ENCODE measurements at regions not wholly inside any gene's neighbourhood (a gene's known extent, or its start where the extent isn't known, plus 50 kb on each side); places are given as distances from the start of the nearest gene placed in this dataset.

DNA sequence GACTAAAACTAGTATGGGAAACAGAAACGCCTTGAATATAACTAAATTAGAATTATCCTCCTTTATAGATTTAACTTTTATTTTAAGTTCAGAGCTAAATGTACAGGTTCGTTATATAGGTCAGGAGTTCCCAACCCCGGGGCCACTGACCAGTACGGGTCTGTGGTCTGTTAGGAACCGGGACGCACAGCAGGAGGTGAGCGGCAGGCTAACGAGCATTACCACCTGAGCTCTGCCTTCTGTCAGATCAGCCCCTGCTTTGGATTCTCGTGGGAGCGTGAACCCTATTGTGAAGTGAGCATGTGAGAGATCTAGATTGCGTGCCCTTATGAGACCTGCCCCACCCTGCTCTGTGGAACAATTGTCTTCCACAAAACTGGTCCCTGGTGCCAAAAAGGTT lies 51.0 kb downstream of the FAT4 start:
- DNase-seq (ENCODE audit: extremely low read depth, low read depth), result no peak

DNA sequence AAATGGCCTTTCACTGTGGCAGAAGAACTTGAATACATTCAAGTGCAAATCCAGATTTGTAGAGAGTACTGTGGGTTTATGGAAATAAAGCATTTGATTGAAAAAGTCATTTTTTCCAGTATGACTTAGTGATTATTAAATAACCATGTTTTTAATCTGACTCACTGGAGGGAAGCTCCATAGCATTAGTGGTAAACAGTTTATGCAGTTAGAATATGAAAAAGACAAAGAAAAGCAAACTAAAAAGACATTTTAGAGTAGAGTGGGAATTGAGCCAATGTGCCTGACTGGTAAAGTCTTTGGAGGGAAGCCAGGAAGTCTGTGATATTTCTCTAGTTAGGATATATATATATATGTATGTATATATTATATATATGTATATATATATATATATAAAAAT lies 53.4 kb downstream of the FAT4 start:
- no peak for DNase-seq (ENCODE audit: extremely low read depth, low read depth)

DNA sequence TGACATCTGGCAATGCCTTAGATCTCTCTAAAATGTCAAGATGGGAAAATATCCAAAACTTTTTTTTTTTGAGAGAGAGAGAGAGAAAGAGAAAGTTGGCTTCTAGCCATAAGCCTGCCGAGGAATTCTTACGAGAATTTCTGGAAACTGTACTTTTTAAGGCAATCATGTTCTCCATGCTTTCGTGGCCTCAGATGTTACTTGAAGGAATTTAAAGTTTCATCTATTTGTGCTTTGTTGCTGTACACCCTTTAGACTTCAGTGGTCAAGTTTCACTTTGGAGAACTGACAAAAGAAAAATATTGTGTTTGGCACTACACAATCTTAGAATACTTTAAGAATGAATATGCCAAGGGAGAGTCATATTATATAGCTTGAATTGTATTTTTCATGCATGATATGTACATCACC lies 53.9 kb downstream of the FAT4 start:
- DNase-seq (ENCODE audit: extremely low read depth, low read depth), result no peak

DNA sequence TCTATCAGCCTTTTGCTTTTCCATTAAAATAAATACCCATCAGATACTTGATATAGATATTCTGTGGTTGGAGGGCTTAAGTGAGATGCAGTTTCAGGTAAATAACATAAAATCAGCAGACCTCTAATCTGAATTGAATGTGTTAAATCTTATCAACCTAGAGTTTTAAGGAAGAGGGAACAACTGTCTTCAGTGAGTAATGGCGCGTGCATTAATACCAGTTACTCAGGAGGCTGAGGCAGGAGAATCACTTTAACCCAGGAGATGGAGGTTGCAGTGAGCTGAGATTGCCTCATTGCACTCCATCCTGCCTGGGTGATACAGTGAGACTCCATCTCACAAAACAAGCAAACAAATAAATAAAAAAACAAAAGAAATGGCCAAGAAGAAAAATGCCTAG lies 54.3 kb downstream of the FAT4 start:
- DNase-seq (ENCODE audit: extremely low read depth, low read depth), result no peak

DNA sequence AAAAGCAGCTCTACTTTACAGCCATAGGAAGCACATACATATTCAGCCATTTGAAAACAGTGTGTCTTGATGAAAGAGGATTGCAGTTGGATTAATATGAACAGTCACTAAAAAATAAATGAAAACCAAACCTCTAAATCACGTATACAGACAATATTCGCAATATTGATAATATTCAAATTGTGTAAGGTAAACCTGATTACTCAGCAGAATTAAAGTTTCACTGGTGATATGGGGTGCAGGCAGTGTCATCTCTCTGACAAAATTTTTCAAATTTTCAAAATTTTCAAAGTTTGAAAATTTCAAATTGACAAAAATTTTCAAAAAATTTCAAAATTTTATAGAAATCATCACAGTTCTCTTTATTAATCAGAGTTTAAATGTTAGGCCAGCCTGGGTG lies 55.7 kb downstream of the FAT4 start:
- DNase-seq (ENCODE audit: extremely low read depth, low read depth), result no peak

DNA sequence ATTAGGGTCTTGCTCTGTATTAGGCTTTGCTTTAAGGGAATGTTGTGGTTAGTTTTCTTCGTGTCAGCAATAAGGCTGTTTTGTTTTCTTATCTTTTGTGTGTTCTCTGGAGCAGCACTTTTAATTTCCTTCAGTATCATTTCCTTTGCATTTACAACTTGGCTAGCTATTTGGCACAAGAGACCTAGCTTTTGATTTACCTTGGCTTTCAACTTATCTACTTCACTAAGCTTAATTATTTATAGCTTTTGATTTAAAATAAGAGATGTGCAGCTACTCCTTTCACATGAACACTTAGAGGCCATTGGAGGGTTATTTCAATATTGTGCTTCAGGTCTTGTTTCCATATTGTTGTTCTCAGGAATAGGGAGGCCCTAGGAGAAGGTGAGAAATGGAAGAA lies 68.2 kb downstream of the FAT4 start:
- no peak for DNase-seq (ENCODE audit: extremely low read depth, low read depth)

DNA sequence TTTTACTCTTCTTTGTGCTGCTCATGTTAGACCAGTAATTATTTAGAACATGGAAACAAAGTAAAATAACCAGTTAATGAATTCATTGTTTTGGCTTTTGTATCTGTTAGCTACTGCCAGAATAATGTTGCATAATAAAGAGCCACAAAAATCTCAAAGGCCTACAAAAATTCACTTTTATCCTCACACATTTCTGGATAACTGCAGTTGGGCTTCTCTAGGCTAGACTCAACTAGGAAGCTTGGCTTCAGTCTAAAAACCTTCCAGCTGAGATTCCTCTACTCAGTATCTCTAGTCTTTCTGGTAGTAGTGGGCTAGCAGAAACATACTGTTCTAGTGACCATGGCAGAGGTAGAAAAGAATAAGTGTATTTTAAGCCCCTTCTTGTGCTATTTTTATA lies 73.0 kb downstream of the FAT4 start:
- no peak for DNase-seq (ENCODE audit: extremely low read depth, low read depth)

DNA sequence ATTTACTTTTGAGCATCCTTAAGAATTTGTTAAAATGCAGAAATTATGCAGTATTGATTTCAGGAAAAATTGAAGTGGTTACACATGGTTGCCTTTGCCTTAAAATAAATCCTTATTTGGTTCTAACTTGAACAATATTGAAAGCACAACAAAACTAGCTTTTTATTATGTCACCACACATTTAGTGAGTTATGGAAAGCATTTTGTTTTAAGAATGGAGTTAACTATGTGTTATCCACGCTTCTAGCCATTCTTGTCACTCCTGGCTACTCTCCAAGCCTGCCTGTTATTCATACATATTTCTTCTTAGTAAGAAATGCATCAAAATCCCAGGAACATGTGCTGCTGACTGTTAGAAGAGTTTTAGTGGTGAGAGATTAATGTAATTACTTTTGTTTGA lies 73.9 kb downstream of the FAT4 start:
- DNase-seq (ENCODE audit: extremely low read depth, low read depth), result no peak

DNA sequence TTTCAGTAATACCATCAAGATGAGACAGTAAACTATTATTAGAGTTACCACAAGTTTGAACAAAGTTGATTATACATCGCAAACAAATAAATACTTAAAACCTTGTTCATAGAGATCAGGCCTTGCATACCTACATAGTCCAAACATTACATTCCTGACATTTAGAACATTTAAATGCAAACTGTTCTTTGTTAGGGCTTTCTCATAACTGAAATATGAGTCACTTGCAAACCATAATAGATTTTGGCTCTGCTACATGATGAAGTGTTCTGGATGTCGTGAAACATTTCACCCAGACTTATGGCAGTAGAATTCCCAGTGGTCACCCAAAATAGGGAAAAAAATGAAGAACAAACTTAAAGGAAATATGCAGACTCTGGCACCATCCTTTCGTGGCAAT lies 75.0 kb downstream of the FAT4 start:
- no peak for DNase-seq (ENCODE audit: extremely low read depth, low read depth)

DNA sequence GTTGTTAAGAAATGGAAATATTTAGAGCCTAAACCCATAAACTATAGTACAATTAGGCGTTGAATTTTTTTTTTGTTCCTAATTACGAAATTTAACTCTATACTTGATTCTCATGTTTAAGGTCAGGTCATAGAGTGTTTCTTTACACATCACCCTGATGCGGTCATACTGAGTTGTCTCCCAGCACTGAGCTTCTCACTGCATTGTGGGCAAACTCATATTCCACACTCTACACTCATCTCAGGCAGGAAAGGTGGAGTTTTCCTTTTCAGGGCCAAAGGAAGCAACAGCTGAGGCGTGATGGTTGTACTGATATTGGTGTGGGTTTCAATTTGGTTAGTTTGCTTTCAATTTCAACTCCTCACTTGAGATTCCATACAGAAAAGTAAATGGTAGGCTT lies 75.4 kb downstream of the FAT4 start:
- DNase-seq (ENCODE audit: extremely low read depth, low read depth), result no peak

DNA sequence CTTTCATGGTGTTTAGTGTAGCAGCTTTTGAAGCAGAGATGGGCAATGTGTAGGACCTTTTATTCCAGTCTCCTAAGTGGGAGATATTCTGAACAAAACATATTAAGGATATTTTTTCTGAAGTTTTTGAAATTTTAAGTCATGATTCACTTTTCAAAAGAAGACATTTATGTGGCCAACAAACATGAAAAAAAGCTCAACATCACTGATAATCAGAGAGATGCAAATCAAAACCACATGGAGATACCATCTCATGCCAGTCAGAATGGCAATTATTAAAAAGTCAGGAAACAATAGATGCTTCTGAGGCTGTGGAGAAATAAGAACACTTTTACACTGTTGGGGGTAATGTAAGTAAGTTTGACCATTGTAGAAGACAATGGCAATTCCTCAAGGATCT lies 76.0 kb downstream of the FAT4 start:
- no peak for DNase-seq (ENCODE audit: extremely low read depth, low read depth)

DNA sequence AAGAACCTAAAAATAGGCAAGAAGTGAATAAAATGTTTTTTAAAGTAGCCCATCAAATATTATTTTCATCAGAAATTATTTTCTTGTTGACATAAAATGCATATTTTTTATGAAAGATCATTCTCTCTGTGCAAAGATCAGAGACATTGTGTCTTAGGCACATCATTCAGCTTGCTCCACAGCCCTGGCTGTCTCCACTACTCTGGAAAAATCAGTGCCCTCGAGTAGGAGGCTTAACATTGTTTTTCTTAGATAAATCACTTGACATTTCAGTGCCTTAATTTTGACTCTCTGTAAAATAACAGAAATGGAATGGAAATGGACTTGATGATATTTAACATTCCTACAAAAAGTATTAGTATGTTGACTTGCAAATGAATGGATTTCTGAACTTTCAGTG lies 77.9 kb downstream of the FAT4 start:
- DNase-seq (ENCODE audit: extremely low read depth, low read depth), result no peak

DNA sequence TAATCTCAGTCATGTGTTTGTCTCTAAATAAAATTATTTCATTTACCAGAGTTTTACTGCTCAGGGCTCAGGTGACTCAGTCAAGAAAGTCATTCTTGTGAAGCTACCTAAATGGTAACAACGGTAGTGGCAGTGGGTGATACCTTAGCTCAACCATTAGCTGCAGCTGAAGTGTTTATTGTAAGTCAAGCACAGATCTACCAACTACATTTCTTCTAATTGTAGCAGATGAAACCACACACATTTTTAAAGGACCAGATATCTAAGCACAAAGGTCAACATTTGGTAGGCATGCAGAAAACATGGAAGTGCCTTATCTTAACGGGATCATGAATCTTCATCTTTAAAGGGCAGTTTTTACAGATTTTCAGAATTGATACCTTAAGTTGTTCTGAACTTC lies 79.1 kb downstream of the FAT4 start:
- DNase-seq (ENCODE audit: extremely low read depth, low read depth), result no peak

DNA sequence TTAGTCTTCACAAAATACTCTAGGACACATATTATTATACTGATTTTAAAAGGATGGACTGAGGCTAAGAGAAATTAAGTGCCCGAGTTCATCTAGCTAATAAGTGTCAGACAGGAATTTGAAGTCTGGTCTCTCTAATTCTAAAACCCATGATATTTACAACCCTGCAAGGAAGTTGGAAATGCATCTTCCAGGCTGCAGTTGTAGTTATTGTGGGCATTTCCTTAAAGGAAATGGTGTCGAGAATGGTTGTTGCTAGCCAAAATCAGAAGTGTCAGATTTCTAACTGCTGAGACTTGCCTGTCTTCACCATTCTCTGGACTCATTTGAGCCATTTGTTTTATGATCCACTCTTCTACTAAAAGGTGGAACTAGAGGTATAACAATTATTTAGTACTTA lies 82.5 kb downstream of the FAT4 start:
- DNase-seq (ENCODE audit: extremely low read depth, low read depth), result no peak

DNA sequence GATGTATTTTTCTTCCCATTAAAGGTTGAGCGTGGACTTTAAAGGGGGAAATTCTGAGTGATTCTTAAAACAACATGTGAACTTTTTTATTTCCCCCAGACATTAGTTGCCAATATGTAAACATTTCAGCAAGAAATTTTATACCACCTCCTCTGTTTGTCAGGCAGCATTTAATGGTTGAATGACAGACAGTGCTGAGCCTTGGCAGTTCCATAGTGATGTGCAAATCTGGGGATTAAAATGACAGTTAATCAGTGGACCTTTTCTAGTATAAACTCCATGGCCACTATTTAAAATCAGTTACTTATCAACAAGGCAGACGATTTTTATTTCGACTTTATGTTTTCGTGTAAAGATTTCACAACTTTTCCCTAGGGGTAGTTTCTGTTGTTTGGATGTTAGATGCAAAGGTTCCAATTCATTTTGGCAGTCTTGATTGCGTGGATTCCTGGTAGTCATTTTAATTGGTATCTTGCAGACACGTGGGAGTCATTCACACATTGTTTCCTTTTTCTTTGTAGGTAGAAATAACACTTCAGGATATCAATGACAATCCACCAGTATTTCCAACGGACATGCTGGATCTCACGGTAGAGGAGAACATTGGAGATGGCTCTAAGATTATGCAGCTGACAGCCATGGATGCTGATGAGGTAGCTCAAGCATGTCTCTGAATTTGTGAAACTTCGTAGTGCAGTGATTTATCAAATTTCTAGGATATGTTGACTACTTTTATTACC lies 83.7 kb downstream of the FAT4 start:
- no peak for DNase-seq (ENCODE audit: extremely low read depth, low read depth)

DNA sequence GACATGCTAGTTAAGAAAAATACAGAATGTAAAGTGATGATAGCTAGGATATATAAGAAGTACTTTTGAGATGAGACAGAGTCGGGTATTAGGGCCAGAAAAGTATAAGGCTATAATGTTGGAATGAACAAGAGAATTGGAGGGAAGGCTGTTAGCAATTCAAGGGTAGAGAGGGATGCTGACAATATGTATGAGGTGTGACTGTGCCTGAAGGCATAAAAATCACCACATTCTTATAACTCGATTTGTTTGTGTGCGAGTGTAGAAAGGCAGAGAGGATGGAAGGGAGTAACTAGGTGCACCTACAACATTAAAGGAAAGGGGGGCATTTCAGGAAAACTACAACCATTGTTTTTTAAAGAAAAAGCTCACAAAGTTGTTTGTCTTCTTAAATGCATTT lies 86.0 kb downstream of the FAT4 start:
- DNase-seq (ENCODE audit: extremely low read depth, low read depth), result no peak

DNA sequence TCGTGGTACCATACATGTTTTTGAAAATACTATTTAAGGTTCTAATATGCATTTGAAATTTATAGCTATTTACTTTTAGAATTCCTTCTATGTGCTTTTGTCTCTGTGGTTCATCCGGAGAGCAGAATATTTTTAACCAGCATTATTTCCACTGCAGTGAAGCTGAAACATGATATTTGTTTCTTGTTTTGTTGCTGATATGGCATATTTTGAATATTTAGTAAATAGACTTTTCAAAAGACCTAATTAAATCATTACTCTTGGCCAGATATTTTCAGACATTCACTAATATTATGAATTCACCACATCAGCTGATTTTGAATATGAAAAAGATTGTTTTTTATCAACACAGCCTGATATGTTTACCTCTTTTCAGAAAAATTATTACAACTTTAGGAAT lies 87.0 kb downstream of the FAT4 start:
- no peak for DNase-seq (ENCODE audit: extremely low read depth, low read depth)

DNA sequence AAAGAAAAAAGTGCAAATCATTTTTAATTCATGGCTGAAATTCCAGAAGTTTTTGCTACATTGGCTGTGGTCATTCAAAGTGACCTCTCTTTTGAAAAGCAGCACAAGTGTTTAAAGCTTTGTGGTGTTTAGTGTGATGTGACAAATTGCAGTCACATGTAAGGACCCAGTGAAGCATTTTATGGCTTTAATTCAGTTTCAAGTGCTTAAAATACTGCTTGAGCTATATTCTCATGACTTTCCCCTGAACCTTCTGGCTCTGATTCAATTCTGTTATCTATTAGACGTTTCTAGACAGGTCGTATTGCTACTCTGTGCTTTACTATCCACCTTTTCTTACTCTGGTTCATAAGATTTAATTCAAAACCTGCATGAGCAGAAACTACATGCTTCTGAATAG lies 105.8 kb downstream of the FAT4 start:
- DNase-seq (ENCODE audit: extremely low read depth, low read depth), result no peak

DNA sequence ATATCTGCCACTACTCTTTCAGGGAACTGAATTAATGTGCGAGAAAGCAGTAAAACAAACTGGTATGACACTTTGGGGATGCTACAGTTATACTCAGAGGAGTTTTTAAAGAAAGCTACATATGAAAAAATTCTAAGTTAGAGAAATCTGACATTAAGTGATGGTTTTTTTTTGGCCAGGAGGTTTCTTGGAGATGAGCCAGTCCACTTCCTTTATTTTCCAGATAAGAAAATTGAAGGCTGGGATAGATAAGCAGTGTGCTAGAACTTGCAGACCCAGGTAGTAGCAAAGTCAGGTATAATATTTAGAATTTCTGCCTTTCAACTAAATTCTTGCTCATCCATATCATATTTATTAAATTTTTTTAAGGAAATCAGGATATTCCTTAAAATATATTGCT lies 106.8 kb downstream of the FAT4 start:
- no peak for DNase-seq (ENCODE audit: extremely low read depth, low read depth)

DNA sequence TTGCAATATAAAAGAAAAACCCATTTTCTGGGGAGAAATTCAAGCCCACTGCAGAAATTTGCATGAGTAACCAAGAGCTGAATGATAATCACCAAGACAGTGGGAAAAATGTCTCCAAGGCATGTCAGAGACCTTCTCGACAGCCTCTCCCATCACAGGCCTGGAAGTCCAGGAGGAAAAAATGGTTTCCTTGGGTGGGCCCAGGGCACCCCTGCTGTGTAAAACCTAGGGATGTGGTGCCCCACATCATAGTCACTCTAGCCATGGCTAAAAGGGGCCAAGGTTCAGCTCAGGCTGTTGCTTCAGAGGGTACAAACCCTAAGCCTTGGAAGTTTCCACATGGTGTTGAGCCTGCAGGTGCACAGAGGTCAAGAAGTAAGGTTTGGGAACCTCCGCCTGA lies 108.4 kb downstream of the FAT4 start:
- no peak for DNase-seq (ENCODE audit: extremely low read depth, low read depth)

DNA sequence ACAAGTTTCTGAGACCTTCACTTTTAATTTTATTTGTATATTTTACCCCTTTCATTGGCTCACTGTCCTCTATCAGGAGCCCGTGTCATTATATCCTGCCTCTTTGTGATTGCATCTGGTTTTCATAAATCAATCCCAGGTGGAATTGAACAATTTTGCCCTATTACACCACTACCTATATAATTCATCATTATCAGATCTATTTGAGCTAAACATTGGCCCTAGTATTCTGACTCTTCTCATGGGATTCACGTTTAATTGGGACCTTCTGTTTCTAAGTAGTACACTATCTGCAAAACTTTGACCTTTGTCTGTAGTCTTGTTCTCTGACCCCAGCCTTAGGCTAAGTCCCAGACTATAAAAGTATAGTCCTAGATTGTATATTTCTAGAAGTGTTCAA lies 114.1 kb downstream of the FAT4 start:
- no peak for DNase-seq (ENCODE audit: extremely low read depth, low read depth)

DNA sequence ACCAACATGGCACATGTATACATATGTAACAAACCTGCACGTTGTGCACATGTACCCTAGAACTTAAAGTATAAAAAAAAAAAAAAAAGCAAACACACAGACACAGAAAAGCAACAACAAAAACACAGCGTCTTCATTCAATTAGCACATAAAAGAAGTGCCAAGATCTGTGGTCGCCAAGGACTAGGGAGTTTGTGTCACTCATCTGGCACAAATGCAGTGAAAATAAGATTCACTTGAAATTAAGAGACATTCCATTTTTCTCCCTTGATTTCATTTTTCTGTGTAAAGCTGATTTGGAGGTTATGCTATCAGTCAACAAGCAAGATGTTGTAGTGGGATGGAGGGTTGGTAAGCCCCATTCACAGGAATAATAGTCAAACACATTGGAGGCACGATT lies 115.3 kb downstream of the FAT4 start:
- DNase-seq (ENCODE audit: extremely low read depth, low read depth), result no peak

DNA sequence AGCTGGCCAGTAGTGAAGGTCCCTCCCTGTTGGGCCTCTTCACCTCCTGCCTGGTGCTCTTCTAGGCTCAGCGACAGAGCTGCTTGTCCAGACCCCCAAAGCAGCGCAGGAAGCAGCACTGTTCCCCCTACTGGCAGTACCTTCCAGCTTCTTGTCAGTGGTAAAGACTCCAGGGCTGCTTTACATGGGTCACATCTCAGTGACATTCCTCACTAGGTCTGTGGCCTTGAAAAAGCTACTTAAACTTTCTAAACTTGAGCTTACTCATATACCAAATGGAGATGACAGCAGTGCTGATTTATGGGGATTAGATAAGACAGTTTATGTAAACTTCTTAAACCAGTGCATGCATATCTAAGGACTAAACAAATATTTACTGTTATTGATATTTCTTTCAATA lies 117.3 kb downstream of the FAT4 start:
- DNase-seq (ENCODE audit: extremely low read depth, low read depth), result peak; percentile 1

All from NCI-H460 (cell line).